NCI-H1048 (cell line): ENCODE measurements at regions not wholly inside any gene's neighbourhood (a gene's known extent, or its start where the extent isn't known, plus 50 kb on each side); places are given as distances from the start of the nearest gene placed in this dataset.

Experiments
- DNase-seq: peaks from one replicate; lab custom pipeline; 2025; lab: John Stamatoyannopoulos, UW

- no peak for DNase-seq
These were observed 186.6 kb upstream of the RMST start for GRCh38 chr12:97275728-97276590.

- DNase-seq, result no peak
These were observed 185.8 kb upstream of the RMST start for GRCh38 chr12:97276661-97277429.

- no peak for DNase-seq
These were observed 179.3 kb upstream of the RMST start for GRCh38 chr12:97283297-97283696.

GRCh38 chr12:97288531-97288930, 174.1 kb upstream of the RMST start:
- no peak for DNase-seq

GRCh38 chr12:97292588-97292987, 170.0 kb upstream of the RMST start:
- DNase-seq, result no peak

GRCh38 chr12:97293541-97293940, 169.1 kb upstream of the RMST start:
- DNase-seq, result no peak

- no peak for DNase-seq
These were observed 162.8 kb upstream of the RMST start for GRCh38 chr12:97299847-97300246.

- no peak for DNase-seq
These were observed 162.2 kb upstream of the RMST start for GRCh38 chr12:97300431-97300830.

- no peak for DNase-seq
These were observed 161.7 kb upstream of the RMST start for GRCh38 chr12:97300891-97301290.

GRCh38 chr12:97301576-97301975, 161.0 kb upstream of the RMST start:
- DNase-seq, result no peak

GRCh38 chr12:97305651-97306050, 157.0 kb upstream of the RMST start:
- no peak for DNase-seq

GRCh38 chr12:97306147-97306546, 156.5 kb upstream of the RMST start:
- DNase-seq, result no peak

- DNase-seq, result no peak
These were observed 153.9 kb upstream of the RMST start for GRCh38 chr12:97308576-97309198.

- no peak for DNase-seq
These were observed 152.7 kb upstream of the RMST start for GRCh38 chr12:97309921-97310320.

- no peak for DNase-seq
These were observed 150.0 kb upstream of the RMST start for GRCh38 chr12:97312570-97313135.

- no peak for DNase-seq
These were observed 149.0 kb upstream of the RMST start for GRCh38 chr12:97313471-97314190.

GRCh38 chr12:97316321-97316720, 146.3 kb upstream of the RMST start:
- DNase-seq, result no peak

- DNase-seq, result no peak
These were observed 141.0 kb upstream of the RMST start for GRCh38 chr12:97321621-97322020.

GRCh38 chr12:97322388-97322787, 140.2 kb upstream of the RMST start:
- no peak for DNase-seq

- DNase-seq, result no peak
These were observed 139.4 kb upstream of the RMST start for GRCh38 chr12:97323154-97323553.

- DNase-seq, result no peak
These were observed 138.1 kb upstream of the RMST start for GRCh38 chr12:97324471-97324870.

GRCh38 chr12:97335115-97335514, 127.5 kb upstream of the RMST start:
- no peak for DNase-seq
